Muscle of leg (tissue), 3 donors: ENCODE measurements at regions not wholly inside any gene's neighbourhood (a gene's known extent, or its start where the extent isn't known, plus 50 kb on each side); places are given as distances from the start of the nearest gene placed in this dataset.
"Not testable (repeated sequence)": the region's sequence is repeated elsewhere in the genome, so short reads cannot be mapped to it uniquely, and the experiment has no call there.

ENCODE experiments used
- DNase-seq: peaks from one replicate; pipeline ENCODE4 v3.0.0; 2013
- H3K27ac ChIP-seq: one replicate; pipeline ENCODE4 v1.5.1; 2013; ENCODE audit warnings: mild to moderate bottlenecking, low read length, control low read depth
- H3K27me3 ChIP-seq: one replicate; pipeline ENCODE4 v1.6.1; 2013; ENCODE audit warnings: low read length; ENCODE audit not compliant: control insufficient read depth, insufficient read depth
- H3K36me3 ChIP-seq: one replicate; pipeline ENCODE4 v1.6.1; 2013; ENCODE audit warnings: low read length; ENCODE audit not compliant: control insufficient read depth, insufficient read depth
- H3K4me1 ChIP-seq: one replicate; pipeline ENCODE4 v1.6.1; 2013; ENCODE audit warnings: low read length; ENCODE audit not compliant: control insufficient read depth, insufficient read depth
- H3K4me3 ChIP-seq: one replicate; pipeline ENCODE4 v1.5.1; 2013; ENCODE audit warnings: low read length, control low read depth
- H3K9me3 ChIP-seq: replicated peaks from 2 replicates; pipeline ENCODE4 v1.6.1; 2013; ENCODE audit warnings: low read depth, low read length; ENCODE audit not compliant: control insufficient read depth
- WGBS: methylation state at CpG from one replicate; pipeline ENCODE4 v1.1.5; 2013; ENCODE audit warnings: missing lambda C conversion rate; ENCODE audit not compliant: insufficient coverage; 5-methylcytosine and 5-hydroxymethylcytosine counted together

GRCh38 chr2:67182884-67183283 lies 214.2 kb upstream of the ETAA1 start:
- no CpG with 5 or more reads among the region's 2 CpGs for WGBS
- Histone ChIP-seq H3K27ac (no peak overlapping the region), H3K9me3 (no peaks in the 10 kb centered on the region), H3K27me3 (no peaks in the 10 kb centered on the region), H3K4me3 (no peak overlapping the region), H3K36me3 (no peaks in the 10 kb centered on the region), H3K4me1 (no peaks in the 10 kb centered on the region)
- DNase-seq = no peak

GRCh38 chr2:67186326-67186725 lies 210.8 kb upstream of the ETAA1 start:
- DNase-seq = no peak
- H3K27me3 ChIP-seq = no peaks in the 10 kb centered on the region
- H3K4me1 ChIP-seq = no peaks in the 10 kb centered on the region
- H3K9me3 ChIP-seq = no peaks in the 10 kb centered on the region
- WGBS = 92% methylated on average over 1 of the region's 3 CpGs
- no peaks in the 10 kb centered on the region for H3K36me3 ChIP-seq
- H3K27ac ChIP-seq = no peak overlapping the region
- H3K4me3 ChIP-seq = no peak overlapping the region

GRCh38 chr2:67186871-67187270 lies 210.3 kb upstream of the ETAA1 start:
- 84% methylated on average over 2 of the region's 4 CpGs for WGBS
- H3K27me3 ChIP-seq = no peaks in the 10 kb centered on the region
- DNase-seq = no peak
- H3K27ac ChIP-seq = no peak overlapping the region
- no peak overlapping the region for H3K4me3 ChIP-seq
- no peaks in the 10 kb centered on the region for H3K4me1 ChIP-seq
- H3K36me3 ChIP-seq = no peaks in the 10 kb centered on the region
- H3K9me3 ChIP-seq = no peaks in the 10 kb centered on the region

GRCh38 chr2:67195327-67195726 lies 201.8 kb upstream of the ETAA1 start:
- 100% methylated on average over 1 of the region's 8 CpGs for WGBS
- not testable (repeated sequence) for DNase-seq, H3K36me3 ChIP-seq, H3K4me1 ChIP-seq, H3K4me3 ChIP-seq, H3K27me3 ChIP-seq, H3K9me3 ChIP-seq, H3K27ac ChIP-seq

- no peak for DNase-seq
- no peaks in the 10 kb centered on the region for H3K9me3 ChIP-seq
- no peaks in the 10 kb centered on the region for H3K4me1 ChIP-seq
- H3K36me3 ChIP-seq = no peaks in the 10 kb centered on the region
- 100% methylated on average over 1 of the region's 3 CpGs for WGBS
- no peak overlapping the region for H3K27ac ChIP-seq
- H3K27me3 ChIP-seq = no peaks in the 10 kb centered on the region
- no peak overlapping the region for H3K4me3 ChIP-seq
Measured at GRCh38 chr2:67201521-67201920, 195.6 kb upstream of the ETAA1 start.

- no peak for DNase-seq
- Histone ChIP-seq H3K4me1 (no peaks in the 10 kb centered on the region), H3K4me3 (no peak overlapping the region), H3K9me3 (no peaks in the 10 kb centered on the region), H3K27me3 (no peaks in the 10 kb centered on the region), H3K36me3 (no peaks in the 10 kb centered on the region), H3K27ac (no peak overlapping the region)
- no CpG with 5 or more reads among the region's 1 CpG for WGBS
Measured at GRCh38 chr2:67204349-67204748, 192.8 kb upstream of the ETAA1 start.

- Histone ChIP-seq H3K27me3 (no peaks in the 10 kb centered on the region), H3K27ac (no peak overlapping the region), H3K4me1 (no peaks in the 10 kb centered on the region), H3K9me3 (no peaks in the 10 kb centered on the region), H3K4me3 (no peak overlapping the region), H3K36me3 (no peaks in the 10 kb centered on the region)
- peak; percentile 25 for DNase-seq
- WGBS = no CpG with 5 or more reads among the region's 3 CpGs
Measured at GRCh38 chr2:67208887-67209500, 188.1 kb upstream of the ETAA1 start.

- H3K27me3 ChIP-seq = no peaks in the 10 kb centered on the region
- no peaks in the 10 kb centered on the region for H3K36me3 ChIP-seq
- no peaks in the 10 kb centered on the region for H3K9me3 ChIP-seq
- H3K4me3 ChIP-seq = no peak overlapping the region
- H3K27ac ChIP-seq = no peak overlapping the region
- DNase-seq = no peak
- no peaks in the 10 kb centered on the region for H3K4me1 ChIP-seq
- WGBS = 100% methylated on average over 1 of the region's 4 CpGs
Measured at GRCh38 chr2:67210430-67210829, 186.7 kb upstream of the ETAA1 start.

GRCh38 chr2:67212203-67212602 lies 184.9 kb upstream of the ETAA1 start:
- Histone ChIP-seq H3K4me3 (no peak overlapping the region), H3K36me3 (no peaks in the 10 kb centered on the region), H3K9me3 (no peaks in the 10 kb centered on the region), H3K4me1 (no peaks in the 10 kb centered on the region), H3K27me3 (no peaks in the 10 kb centered on the region), H3K27ac (no peak overlapping the region)
- no CpG with 5 or more reads among the region's 1 CpG for WGBS
- no peak for DNase-seq

GRCh38 chr2:67213270-67213670 lies 183.9 kb upstream of the ETAA1 start:
- no peaks in the 10 kb centered on the region for H3K4me1 ChIP-seq
- H3K4me3 ChIP-seq = no peak overlapping the region
- no peaks in the 10 kb centered on the region for H3K27me3 ChIP-seq
- DNase-seq = no peak
- peaks cover 3% of the 10 kb centered on the region for H3K9me3 ChIP-seq
- WGBS = 76% methylated on average over 8 of the region's 8 CpGs
- no peak overlapping the region for H3K27ac ChIP-seq
- H3K36me3 ChIP-seq = no peaks in the 10 kb centered on the region
